ENCODE measurements at regions not wholly inside any gene's neighbourhood (a gene's known extent, or its start where the extent isn't known, plus 50 kb on each side); places are given as distances from the start of the nearest gene placed in this dataset.
A peak's percentile ranks its signal among the peaks of the same experiment; 100 is the strongest.

DNA sequence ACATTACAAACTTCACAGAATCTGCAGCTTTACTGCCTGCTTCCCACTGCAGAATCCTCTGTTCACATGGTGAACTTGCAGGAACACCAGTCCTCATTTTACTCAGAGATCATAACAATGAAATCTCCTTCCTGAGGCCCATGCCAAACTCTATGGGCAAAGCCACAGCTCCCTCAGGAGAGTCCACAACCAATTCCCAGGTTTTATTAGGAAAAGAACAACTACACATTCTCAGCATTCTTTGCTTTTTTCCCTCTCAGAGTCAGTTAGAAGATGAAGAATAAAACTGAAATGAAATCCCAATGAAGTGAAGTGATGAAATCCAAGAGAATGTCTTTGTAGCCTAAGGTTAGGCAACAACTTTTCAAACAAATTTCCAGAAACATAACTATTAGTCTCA is 233.7 kb downstream of the DSEL start:
- no peak for DNase-seq

DNA sequence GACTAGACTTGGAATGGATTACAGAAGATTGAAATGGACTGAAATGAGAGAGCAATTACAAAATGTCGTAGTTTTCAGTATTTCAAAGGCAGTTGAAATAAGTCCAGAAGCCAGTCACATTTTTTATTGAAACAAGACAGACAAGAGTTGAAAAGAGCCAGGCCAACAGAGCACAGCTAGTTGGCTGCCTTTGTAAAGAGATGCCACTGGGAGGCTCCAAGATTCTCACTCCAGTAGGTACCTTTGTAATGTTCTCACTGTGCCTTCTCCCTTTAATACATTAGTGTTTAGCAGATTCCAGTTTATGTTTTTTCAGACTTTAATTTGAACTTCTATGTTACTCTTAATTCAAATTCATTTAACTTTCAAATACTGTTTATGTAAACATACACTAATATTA is 234.8 kb downstream of the DSEL start:
- DNase-seq = no peak

DNA sequence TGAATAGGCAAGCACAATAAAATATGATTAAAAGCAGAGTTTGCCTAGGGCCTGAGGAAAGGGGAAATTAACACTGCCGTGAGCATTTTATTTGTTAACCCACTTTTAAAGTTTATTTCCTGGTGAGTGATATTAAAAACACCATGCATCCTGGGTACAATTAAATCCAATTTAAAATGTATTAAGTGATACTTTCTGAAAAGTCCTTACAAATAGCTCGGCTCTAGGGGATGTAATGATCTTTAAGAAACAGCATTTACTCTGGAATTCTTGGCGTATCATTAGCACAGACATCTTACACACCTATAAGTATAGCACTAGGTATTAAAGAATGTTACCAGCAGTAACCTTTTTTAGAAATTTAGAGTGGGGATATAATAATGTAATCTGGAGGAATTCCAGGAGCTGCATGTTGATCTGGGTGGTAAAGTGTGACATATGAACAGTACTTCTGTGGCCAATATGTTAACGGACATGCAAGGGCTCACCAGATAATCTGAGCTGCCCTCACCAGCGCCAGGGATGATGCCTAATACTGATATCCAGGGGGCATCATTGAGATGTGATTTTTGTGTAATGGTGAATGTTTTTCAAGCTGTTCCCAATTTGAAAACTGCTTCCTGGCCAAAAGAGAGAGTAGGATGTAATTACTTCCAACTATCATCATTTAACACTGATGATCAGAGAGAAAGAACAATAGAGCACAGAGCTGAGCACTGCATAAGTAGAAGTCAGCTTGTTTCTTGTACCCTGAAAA is 235.9 kb downstream of the DSEL start:
- no peak for DNase-seq

DNA sequence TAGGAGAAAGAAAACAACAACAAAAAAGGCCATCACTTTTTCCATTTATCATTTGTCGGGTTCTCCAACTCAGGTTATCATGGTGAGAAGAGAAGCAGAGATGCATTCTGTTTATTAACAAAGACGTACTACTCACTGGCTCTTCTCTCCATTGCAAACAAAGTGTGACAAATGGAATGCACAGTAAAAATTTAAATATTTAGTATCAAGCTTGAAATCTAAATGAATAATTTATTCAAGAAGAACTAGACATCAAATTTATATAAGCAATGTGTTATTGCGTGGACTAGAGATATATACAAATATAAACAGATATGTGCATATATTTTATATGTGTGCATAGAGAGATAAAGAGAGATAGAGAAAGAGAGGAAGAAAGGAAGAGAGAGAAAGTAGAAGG is 236.5 kb downstream of the DSEL start:
- no peak for DNase-seq

DNA sequence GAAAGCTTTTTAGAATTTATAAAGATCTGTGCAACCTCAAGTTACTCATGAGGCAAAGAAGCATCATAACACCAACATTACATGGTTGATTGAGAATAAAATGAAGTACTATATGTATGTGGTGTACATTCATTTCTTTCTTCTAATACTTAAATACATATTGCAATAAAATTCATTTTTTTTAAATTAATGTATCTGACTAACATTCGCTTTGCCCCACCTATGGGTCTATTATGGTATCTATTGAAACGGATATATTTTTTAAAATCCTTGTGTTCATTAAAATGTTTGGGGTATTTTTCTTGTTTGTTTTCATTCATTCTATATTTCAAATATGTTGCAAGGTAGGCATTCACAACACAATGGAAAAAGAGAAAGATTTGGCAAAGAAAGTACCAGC is 237.5 kb downstream of the DSEL start:
- no peak for DNase-seq

DNA sequence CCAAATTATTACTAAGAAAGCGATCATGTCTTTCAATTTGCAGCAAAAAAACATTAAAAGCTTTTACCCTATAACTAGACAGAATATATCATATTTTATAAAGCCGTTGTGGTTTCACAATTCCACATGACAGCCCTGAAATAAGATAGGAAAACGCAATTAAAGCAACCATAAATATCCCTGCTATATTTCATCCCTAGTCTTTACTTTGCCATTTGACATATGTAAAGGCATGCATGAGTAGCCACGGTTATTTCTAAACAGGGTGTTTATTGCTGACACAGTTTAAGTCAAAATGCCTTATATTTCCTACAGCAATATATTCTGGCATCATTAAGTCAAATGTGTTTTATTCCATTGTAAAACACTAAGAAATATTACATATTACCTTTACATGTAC is 239.9 kb downstream of the DSEL start:
- DNase-seq = no peak

DNA sequence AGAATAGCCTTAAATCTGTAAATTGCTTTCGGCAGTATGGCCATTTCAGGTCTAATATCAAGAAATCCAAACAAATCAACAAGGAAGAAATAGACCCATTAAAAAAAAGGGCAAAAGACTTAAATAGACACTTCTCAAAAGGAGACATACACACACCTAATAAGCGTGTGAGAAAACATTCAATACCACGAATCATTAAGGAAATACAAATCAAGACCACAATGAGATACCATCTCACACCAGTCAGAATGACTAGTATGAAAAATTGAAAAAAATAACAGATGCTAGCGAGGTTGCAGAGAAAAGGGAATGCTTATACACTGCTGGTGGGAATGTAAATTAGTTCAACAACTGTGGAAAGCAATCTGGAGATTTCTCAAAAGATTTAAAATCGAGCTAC is 243.2 kb downstream of the DSEL start:
- DNase-seq = no peak

DNA sequence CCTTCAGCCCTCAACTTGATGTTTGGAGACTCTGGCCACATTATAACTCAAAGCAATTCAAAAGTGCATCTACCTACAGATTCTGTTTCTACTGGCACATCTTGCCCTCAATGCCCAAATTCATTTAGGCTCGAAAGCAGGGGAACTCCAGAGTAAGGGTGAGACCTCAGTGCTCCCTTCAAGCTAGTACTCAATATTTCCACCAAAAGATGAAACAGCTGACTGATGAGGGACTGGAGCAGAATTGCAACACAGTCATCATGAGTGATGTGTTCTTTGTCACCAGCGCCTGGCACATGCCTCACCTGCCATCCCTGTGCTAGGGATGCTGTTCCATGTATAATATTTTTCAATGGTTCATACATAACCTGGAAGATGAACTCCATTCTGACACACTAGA is 247.3 kb downstream of the DSEL start:
- DNase-seq = no peak

DNA sequence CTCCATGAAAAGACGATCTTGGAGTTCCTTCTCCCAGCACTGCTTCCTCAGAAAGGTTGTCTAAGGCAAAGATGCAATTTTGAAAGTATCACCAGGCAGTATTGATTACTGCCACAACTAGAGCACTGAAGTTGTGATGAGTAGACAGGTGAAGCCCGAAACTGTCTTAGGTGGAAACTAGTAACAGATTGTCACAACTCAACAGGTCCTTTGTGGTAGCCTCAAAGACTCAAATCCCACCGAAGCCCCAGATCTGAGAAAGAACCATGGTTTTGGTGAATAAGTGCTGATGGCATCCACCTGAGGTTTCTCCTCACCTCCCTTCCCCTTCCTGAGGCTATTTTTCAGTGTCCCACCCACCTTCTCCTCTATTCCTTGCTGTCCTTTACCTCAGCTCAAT is 248.0 kb downstream of the DSEL start:
- no peak for DNase-seq

DNA sequence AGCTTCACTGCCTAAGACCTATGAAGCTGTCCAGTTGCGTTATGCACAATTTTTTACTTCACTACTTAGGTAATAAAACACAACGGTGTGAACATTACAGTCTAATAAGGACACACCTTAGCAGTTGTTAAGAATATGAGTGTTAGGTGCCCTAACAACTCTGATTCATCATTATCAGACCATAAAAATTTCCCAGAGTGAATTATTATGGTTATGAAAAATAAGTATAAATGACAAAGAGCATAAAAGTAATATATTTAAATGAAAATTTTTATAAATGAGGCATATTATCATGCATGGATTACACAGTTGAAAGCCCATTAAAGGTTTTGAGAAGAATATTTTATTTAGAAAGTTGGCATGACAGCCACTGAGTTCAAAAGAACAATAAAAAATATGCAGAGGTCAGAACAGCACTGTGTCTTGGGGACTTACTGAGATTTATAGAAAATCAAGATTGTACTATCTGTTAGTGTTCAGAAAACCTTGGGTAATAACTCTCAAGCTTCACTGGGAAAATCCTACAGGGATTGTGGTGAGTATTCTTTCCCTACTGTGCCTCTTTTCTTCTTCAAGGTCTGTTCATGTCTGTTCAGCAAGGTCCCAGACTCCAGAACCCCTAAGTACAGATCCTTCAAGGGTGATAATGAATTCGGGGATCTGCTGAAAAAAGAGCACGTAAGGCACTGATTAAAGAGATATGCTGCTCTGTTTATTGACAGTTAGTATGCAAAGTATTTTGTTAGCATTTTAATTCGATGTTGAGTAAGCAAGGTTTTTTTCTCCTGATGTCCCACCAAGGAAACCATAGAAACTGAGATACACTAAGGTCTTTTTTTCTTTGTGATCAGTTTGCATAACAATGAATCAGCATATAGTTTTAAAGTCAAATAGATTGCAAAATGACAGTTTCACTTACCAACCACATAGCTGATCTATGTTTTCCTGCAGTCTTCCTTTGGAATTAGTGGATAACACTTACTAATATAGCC is 250.0 kb downstream of the DSEL start:
- no peak for DNase-seq

DNA sequence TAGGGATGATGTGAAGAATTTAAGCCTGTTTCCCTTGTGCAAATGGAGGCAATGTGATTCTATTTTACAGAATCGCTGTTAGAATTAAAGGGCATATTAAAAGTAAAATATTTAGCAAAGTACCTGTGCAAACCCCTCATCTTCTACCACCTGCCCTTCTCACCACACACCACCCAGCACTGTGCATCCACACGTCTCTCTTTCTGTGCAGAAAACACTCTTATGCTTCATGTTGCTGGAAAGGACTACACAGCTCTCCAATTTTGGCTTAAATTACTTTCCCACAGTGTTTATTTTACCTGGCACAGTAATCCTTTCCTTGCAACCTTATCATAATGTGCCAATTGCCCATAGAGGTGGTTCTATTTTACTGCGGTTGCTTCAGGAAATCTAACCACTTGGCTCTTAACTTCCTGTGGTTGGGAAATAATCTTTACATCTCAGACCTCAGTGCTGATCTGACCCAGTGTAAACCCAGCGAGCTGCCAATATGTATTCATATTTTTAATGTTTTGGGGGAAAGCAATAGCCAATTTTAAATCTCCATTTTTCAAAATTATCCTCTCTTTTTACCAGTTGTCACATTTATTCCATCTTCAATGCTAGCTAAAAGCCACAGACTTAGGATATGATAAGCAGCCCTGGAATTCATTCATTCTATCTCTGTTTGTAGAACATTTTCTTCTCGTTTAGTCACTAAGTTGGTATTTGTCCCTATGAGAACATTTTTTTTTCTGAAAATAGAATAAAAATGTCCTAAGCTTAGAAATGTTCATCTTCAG is 250.9 kb downstream of the DSEL start:
- no peak for DNase-seq

DNA sequence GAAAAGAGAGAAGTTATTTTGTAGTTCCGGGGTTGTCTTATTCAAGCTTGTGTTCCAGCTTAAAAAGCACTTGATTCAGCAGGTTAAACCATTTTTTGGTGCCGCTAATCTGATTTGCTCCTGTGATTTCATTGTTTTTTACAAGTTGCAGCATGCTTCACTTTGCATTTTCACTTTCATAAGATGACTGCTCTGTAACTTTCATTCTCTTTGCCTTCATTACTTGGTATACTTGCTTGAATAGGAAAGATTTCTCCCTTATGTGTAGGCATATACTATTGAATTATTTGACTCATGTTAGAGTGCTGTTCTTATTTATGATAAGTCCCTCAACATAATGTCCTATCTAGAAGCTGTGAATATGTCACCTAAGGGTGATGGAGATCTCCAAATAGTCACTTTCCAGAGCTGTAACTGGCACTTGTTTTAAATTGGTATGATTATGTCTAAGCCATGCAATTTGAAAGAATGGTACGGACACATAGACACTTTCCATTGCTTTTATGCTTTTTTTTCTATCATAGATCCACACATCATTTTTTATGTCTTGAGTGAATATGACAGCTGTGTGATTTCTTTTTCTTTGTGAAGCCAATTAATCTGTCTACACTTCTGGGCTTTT is 254.5 kb downstream of the DSEL start:
- no peak for DNase-seq

DNA sequence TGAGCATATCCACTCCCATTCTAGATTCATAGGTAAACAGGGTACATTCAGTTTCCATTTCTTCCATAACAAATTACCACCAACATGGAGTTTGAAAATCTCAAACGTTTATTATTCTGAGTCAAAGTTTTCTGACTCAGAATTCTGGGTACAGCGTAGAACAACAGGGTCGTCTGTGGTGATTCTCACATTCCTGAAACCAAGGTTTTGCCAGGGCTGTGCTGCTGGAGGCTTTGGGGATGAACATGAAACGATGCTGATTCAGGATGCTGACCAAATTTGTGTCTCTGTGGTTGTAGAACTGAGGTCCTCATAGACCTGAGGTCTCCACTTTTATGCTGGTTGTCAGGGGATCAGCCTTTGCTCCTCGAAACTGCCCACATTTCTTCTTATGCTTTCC is 255.7 kb downstream of the DSEL start:
- DNase-seq = no peak

DNA sequence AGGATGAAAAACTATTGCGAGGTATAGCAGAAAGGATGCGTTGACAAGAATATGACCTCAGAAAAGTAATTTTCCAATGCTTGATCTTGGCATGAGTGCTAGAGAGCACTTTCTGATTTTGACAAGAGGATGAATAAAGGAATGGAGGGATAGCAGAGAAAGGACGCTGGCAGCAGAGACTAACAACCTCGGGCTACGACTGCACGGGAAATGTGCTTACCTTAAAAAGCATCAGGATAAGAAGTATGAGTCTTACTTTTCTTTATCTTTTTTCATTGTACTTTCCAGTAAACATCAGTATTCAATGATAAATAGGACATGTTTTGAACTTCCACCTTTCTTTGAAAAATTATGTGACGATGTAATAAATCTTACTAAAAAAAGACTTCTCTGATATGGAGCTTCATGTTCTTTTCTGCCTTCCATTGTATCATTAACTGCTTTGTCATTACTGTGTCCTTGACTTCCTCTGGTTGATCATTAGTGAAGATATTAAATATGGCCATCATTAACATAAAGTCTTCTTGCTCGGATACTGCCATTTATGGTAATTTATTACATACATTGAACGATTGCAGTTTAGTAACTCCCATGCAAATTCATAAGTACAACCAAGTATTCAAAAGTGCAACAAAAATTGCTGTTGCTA is 265.6 kb downstream of the DSEL start:
- DNase-seq = no peak

DNA sequence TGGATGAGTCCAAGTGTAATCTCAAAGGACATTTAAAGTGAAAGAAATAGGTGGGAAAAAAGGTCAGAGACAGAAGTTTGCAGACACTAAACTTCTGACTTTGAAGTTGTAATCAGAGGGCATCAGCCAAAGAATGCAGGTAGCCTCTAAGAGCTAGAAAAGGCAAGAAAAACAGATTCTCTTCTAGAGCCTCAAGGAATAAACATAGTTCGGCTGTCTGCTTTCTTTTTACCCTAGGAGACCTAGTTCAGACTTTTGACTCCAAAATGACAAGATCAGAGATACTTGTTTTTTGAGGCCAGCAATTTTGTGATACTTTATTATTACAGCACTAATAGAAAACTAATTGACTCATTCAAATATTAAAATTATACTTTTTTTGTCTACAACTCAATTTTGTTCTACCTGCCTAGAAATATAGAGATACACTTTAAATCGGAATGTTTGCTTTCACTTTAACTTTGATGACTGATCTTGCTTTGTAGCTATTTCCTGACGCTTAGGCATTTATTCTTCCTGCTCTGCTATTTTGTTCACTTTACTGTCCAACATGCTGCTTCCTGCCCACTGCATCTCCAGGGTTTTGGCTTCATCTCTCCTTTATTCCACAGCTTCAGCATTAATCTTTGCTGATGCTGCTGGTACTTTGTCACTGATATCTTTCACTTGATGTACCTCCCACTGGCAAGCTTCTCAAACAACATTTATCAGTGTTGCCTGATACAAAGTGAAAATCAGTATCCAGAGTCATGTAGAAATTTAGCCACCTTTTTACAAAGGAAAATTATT is 272.5 kb downstream of the DSEL start:
- DNase-seq = no peak

DNA sequence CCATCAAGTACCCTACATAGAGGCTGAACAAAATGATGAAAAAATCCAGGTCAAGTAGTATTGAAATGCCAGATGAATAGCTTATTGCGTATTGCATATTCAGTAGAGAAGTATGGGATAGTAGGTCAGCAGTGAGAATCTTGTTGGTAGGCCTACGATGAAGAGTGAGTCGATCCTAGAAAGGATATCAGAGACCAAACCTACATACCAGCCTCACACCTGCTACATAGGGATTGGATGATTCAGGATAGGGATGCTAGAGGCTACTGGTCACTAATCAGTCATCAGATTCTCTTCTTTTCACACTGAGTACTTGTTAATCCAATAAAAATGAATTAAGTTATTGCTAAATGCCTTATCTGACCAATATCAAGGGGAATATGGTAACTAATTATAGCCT is 274.5 kb downstream of the DSEL start:
- no peak for DNase-seq

DNA sequence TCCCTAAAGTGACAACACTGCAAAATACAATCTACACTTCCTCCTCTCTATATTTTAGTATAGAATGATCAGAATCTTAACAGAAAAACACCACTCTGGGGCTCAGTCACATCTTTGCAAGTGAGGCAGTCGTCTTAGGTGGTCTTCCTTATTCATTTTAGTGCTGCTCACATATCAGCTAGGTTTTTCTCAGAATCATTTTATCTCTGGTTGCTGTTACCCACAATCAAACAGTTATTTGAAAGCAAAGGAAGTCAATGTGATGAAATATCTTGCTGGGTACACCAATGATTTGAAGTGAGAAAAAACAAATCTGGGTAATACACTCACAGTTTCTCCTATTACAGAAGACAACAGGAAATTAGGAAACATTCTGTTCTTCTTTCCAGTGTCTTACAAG is 275.2 kb downstream of the DSEL start:
- DNase-seq = peak in 1 of 2 donors; percentile 50

DNA sequence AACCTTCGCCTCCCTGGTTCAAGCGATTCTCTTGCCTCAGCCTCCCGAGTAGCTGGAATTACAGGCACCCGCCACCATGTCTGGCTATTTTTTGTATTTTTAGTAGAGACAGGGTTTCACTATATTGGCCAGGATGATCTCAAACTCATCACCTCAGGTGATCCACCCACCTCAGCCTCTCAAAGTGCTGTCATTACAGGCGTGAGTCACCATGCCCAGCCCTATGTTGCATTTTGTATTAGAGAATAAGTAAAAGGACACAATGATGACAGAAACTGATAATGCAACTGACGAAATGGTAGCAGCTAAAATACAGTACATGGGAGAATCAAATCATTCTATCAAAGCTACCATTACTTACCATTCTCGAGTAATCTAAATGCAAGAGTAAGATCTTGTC is 276.7 kb downstream of the DSEL start:
- no peak for DNase-seq

DNA sequence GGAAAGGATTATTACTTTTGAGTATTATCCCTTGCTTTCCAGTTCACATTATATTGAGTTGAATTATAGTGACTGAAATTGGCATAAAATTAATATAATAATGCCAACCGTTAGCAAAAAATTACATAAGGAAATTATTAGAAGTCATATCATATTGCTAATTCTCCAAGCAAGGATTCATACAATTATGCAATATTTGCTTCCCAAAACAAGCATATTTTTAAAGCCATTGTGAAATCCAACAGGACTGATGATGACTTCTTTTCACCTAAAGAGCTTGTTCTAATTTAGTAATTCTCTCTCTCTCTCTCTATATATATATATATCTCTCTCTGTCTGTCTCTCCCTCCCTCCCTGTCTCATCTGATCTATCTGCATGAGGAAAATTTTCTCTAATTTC is 283.5 kb downstream of the DSEL start:
- DNase-seq = no peak

DNA sequence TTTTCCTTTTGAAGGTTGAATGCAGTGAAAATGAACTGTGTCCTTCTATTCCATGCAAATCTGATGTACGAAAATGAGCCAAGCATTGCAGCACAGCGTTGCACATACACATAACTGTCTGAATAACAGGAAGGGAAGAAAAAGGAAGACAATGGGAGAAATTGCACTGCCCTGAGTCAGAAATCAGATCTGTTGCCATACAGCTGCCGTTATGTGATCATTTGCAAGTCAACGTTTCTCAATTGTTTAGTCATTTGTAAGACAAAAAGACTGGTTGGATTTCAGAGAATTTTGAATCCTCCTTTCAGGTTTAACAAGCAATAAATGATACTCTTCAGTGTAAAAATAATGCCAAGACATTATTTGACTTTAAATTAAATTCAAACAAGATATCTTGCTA is 284.1 kb downstream of the DSEL start:
- peak; percentile 5 to 34 for DNase-seq

DNA sequence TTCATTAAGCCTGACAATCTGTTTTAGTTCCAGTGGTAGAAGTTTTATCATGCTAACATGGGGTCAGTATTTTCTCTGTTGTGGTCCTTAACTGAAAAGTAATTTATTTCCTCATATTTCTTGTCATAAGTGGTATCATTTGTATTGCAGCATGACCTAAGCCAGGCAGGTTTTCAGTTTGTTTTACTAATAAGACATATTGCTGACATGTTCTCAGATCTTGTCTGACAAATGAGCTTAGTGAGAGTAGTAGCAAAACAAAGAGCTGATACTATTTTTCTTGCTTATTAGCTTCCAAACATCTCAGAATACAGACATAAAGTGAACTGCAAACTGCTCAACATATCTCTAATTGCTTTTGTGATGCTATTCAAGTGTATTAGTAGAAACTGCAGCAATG is 293.6 kb downstream of the DSEL start:
- DNase-seq = no peak
